Caco-2 (cell line): ENCODE measurements at regions not wholly inside any gene's neighbourhood (a gene's known extent, or its start where the extent isn't known, plus 50 kb on each side); places are given as distances from the start of the nearest gene placed in this dataset.

Experiments used
- BruUV-seq: library from RNA; stranded (reverse); fragments of 400-500 nt; replicated peaks from 2 replicates; lab custom pipeline; 2021; lab: Mats Ljungman, UMichigan
- CTCF ChIA-PET: fragments of 300-600 bp; sonication (Branson Sonifier 250); formaldehyde crosslinking; loops from one replicate; lab custom pipeline; 2022; ENCODE audit warnings: antibody characterized with exemption; lab: Charles Lee
- POLR2A ChIA-PET: fragments of 300-600 bp; sonication (Branson Sonifier 250); formaldehyde crosslinking; loops from one replicate; lab custom pipeline; 2022; ENCODE audit warnings: antibody characterized with exemption; lab: Charles Lee
- DNase-seq, 2 experiments: peaks; one replicate each; pipeline versions ENCODE4 v3.0.0 to v3.0.0-alpha.2; 2020 to 2022
- H3K27me3 ChIP-seq: replicated peaks from 2 replicates; pipeline ENCODE4 v1.6.0; 2011; ENCODE audit warnings: low read length; ENCODE audit not compliant: control insufficient read depth, insufficient read depth
- H3K36me3 ChIP-seq: 2 replicates; pipeline ENCODE4 v1.5.1; 2011; ENCODE audit warnings: low read length; ENCODE audit not compliant: control insufficient read depth, insufficient read depth
- H3K4me1 ChIP-seq: fragments of 250-450 bp; sonication (Bioruptor Pico); 2 replicates; pipeline ENCODE4 v1.5.1; 2020; ENCODE audit warnings: mild to moderate bottlenecking
- H3K4me3 ChIP-seq: 2 replicates; pipeline ENCODE4 v1.5.1; 2011; ENCODE audit warnings: low read depth, mild to moderate bottlenecking, control low read depth, low read length
- H3K9me3 ChIP-seq: fragments of 250-450 bp; sonication (Bioruptor Pico); 2 replicates; pipeline ENCODE4 v1.5.1; 2020; ENCODE audit warnings: mild to moderate bottlenecking, moderate library complexity
- H3K27ac Mint-ChIP-seq: one replicate; pipeline ENCODE4 v1.8.0; 2022; ENCODE audit warnings: mixed read lengths; ENCODE audit not compliant: unreplicated experiment
- H3K27me3 Mint-ChIP-seq: one replicate; pipeline ENCODE4 v1.8.0; 2022; ENCODE audit warnings: mixed read lengths; ENCODE audit not compliant: insufficient read depth, unreplicated experiment
- H3K36me3 Mint-ChIP-seq: one replicate; pipeline ENCODE4 v1.8.0; 2022; ENCODE audit warnings: mild to moderate bottlenecking, mixed read lengths; ENCODE audit not compliant: insufficient read depth, unreplicated experiment
- H3K4me1 Mint-ChIP-seq: one replicate; pipeline ENCODE4 v1.8.0; 2022; ENCODE audit warnings: low read depth, mixed read lengths; ENCODE audit not compliant: unreplicated experiment
- H3K4me3 Mint-ChIP-seq: one replicate; pipeline ENCODE4 v1.8.0; 2022; ENCODE audit warnings: mild to moderate bottlenecking, moderate library complexity, mixed read lengths; ENCODE audit not compliant: unreplicated experiment
- H3K9me3 Mint-ChIP-seq: one replicate; pipeline ENCODE4 v1.8.0; 2022; ENCODE audit warnings: mixed read lengths; ENCODE audit not compliant: unreplicated experiment
- intact Hi-C: fragments of 100-400 bp; cut with micrococcal nuclease; formaldehyde crosslinking; loops from one replicate; pipeline ENCODE4 v1.10.0; 2022; ENCODE audit not compliant: unreplicated experiment
- TF ChIP-seq, protein P1 (sequence below), 2 experiments: fragments of 200-600 bp in 1 of 2; IDR thresholded peaks; 1 replicate in 1 of 2; 2 replicates in 1 of 2; pipeline versions ENCODE4 v1.5.1 to v1.8.0; 2011 to 2022; ENCODE audit warnings: antibody characterized with exemption in 1 of 2, control low read depth in 1 of 2, inconsistent platforms in 1 of 2, low read depth in 1 of 2, low read length in 1 of 2, mild to moderate bottlenecking in 1 of 2, moderate library complexity in 1 of 2; ENCODE audit not compliant: insufficient read depth in 1 of 2, severe bottlenecking in 1 of 2, unreplicated experiment in 1 of 2

GRCh38 chr18:34431042-34431441, 206.3 kb upstream of the NOL4 start:
- no TSS peak for BruUV-seq
- no peak overlapping the region for H3K27ac Mint-ChIP-seq
- H3K27me3 ChIP-seq, result no peaks in the 10 kb centered on the region
- H3K4me3 Mint-ChIP-seq, result no peak overlapping the region
- H3K9me3 Mint-ChIP-seq, result peaks cover 3% of the 10 kb centered on the region
- intact Hi-C loops, result no loop called here
- ChIA-PET CTCF (no interaction called here), POLR2A (no interaction called here)
- no peaks in the 10 kb centered on the region for H3K4me1 ChIP-seq
- no peaks in the 10 kb centered on the region for H3K4me1 Mint-ChIP-seq
- H3K9me3 ChIP-seq, result no peaks in the 10 kb centered on the region
- no peak for DNase-seq
- H3K4me3 ChIP-seq, result no peak overlapping the region
- TF ChIP-seq, protein P1, sequence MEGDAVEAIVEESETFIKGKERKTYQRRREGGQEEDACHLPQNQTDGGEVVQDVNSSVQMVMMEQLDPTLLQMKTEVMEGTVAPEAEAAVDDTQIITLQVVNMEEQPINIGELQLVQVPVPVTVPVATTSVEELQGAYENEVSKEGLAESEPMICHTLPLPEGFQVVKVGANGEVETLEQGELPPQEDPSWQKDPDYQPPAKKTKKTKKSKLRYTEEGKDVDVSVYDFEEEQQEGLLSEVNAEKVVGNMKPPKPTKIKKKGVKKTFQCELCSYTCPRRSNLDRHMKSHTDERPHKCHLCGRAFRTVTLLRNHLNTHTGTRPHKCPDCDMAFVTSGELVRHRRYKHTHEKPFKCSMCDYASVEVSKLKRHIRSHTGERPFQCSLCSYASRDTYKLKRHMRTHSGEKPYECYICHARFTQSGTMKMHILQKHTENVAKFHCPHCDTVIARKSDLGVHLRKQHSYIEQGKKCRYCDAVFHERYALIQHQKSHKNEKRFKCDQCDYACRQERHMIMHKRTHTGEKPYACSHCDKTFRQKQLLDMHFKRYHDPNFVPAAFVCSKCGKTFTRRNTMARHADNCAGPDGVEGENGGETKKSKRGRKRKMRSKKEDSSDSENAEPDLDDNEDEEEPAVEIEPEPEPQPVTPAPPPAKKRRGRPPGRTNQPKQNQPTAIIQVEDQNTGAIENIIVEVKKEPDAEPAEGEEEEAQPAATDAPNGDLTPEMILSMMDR (IDR thresholded peaks at IDR 0.05; ENCODE audit: insufficient read depth in 1 of 2, low read depth in 1 of 2, low read length in 1 of 2, severe bottlenecking in 1 of 2, unreplicated experiment in 1 of 2), result no peak
- peaks cover 16% of the 10 kb centered on the region for H3K27me3 Mint-ChIP-seq
- no peaks in the 10 kb centered on the region for H3K36me3 ChIP-seq
- no peaks in the 10 kb centered on the region for H3K36me3 Mint-ChIP-seq

DNA sequence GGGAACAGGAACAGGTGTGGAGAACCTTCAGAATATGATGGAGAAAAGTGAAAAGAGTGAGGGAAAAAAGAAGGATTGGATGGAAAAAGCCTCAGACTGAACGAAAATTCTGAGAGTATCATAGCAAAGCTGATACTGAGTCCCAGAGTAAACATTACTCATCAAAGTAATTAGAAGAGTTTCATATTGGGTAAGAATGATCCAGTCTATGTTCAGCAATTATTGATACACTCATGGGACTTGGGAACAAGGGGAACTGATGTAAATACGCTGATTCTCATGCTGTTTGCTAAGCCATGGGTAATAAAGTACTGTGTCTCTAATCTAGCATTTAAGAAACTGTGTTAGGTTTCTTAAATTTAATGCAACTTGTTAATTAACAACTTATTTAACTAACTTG, 219.9 kb upstream of the NOL4 start:
- Mint-ChIP-seq H3K9me3 (no peaks in the 10 kb centered on the region), H3K27me3 (no peaks in the 10 kb centered on the region), H3K4me1 (no peaks in the 10 kb centered on the region), H3K27ac (no peak overlapping the region), H3K4me3 (no peak overlapping the region), H3K36me3 (no peaks in the 10 kb centered on the region)
- BruUV-seq, result no TSS peak
- POLR2A ChIA-PET, result no interaction called here
- H3K9me3 ChIP-seq, result no peaks in the 10 kb centered on the region
- no peaks in the 10 kb centered on the region for H3K4me1 ChIP-seq
- no peaks in the 10 kb centered on the region for H3K27me3 ChIP-seq
- no peak for DNase-seq
- CTCF ChIA-PET, result no interaction called here
- TF ChIP-seq, protein P1 (IDR thresholded peaks at IDR 0.05; ENCODE audit: insufficient read depth in 1 of 2, low read depth in 1 of 2, low read length in 1 of 2, severe bottlenecking in 1 of 2, unreplicated experiment in 1 of 2), result no peak
- intact Hi-C loops, result no loop called here
- no peak overlapping the region for H3K4me3 ChIP-seq
- H3K36me3 ChIP-seq, result no peaks in the 10 kb centered on the region

DNA sequence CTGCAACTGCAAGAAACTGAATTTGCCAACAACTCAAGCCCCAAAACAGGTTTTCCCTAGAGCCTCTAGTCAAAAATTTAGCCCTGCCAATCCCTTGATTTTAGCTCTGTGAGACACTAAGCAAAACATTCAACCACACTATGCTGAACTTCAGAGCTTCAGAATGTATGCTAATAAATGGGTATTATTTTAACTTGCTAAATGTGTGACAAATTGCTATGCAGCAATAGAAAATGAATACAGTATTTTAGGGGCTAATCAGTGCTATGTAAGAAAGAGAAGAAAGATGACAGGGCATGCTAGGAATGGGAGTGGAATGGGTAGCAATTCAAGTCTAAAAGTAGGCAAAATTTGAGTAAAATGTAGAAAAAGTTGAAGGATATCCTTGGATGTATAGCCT, 223.9 kb upstream of the NOL4 start:
- no peaks in the 10 kb centered on the region for H3K36me3 ChIP-seq
- H3K4me3 ChIP-seq, result no peak overlapping the region
- CTCF ChIA-PET, result no interaction called here
- Mint-ChIP-seq H3K27me3 (peaks cover 3% of the 10 kb centered on the region), H3K36me3 (no peaks in the 10 kb centered on the region), H3K4me3 (no peak overlapping the region), H3K27ac (no peak overlapping the region), H3K4me1 (no peaks in the 10 kb centered on the region), H3K9me3 (no peaks in the 10 kb centered on the region)
- intact Hi-C loops, result no loop called here
- no peak for DNase-seq
- no peaks in the 10 kb centered on the region for H3K27me3 ChIP-seq
- no peaks in the 10 kb centered on the region for H3K9me3 ChIP-seq
- H3K4me1 ChIP-seq, result no peaks in the 10 kb centered on the region
- no TSS peak for BruUV-seq
- POLR2A ChIA-PET, result no interaction called here
- TF ChIP-seq, protein P1 (IDR thresholded peaks at IDR 0.05; ENCODE audit: insufficient read depth in 1 of 2, low read depth in 1 of 2, low read length in 1 of 2, severe bottlenecking in 1 of 2, unreplicated experiment in 1 of 2), result no peak
